Stimulated activated CD4-positive, alpha-beta T cell treated with anti-CD3 and anti-CD28 coated beads, Interleukin-15, amount 100 ng/mL, for 1 hour (primary cell): ENCODE measurements at regions not wholly inside any gene's neighbourhood (a gene's known extent, or its start where the extent isn't known, plus 50 kb on each side); places are given as distances from the start of the nearest gene placed in this dataset.

ENCODE experiments used
- DNase-seq, 2 donors: peaks; one replicate each; pipeline ENCODE4 v3.0.0-alpha.2; 2020; ENCODE audit warnings: low read depth in 1 of 2, low spot score in 1 of 2

- DNase-seq: no peak
Observed at GRCh38 chrX:46447384-46447783, 97.8 kb downstream of the ZNF674 start.

- peak; percentile 67 to 73 for DNase-seq
Observed at GRCh38 chrX:46446727-46447378, 98.4 kb downstream of the ZNF674 start.

GRCh38 chrX:46444011-46444410, 101.2 kb downstream of the ZNF674 start:
- no peak for DNase-seq

GRCh38 chrX:46436744-46437143, 108.5 kb downstream of the ZNF674 start:
- DNase-seq: no peak

GRCh38 chrX:46433892-46434291, 111.3 kb downstream of the ZNF674 start:
- no peak for DNase-seq

- peak; percentile 17 to 55 for DNase-seq
Observed at GRCh38 chrX:46408553-46409407, 136.4 kb downstream of the ZNF674 start.

GRCh38 chrX:46407753-46408130, 137.5 kb downstream of the ZNF674 start:
- DNase-seq: no peak

- DNase-seq: no peak
Observed at GRCh38 chrX:46407036-46407752, 138.0 kb downstream of the ZNF674 start.

GRCh38 chrX:46404774-46405173, 140.4 kb downstream of the ZNF674 start:
- DNase-seq: no peak

GRCh38 chrX:46400530-46401443, 144.4 kb downstream of the ZNF674 start:
- no peak for DNase-seq

- DNase-seq: no peak
Observed at GRCh38 chrX:46398874-46399273, 146.3 kb downstream of the ZNF674 start.

GRCh38 chrX:46398126-46398525, 147.1 kb downstream of the ZNF674 start:
- no peak for DNase-seq

GRCh38 chrX:46386511-46386910, 158.7 kb downstream of the ZNF674 start:
- no peak for DNase-seq

- no peak for DNase-seq
Observed at GRCh38 chrX:46383006-46383405, 162.2 kb downstream of the ZNF674 start.

- DNase-seq: no peak
Observed at GRCh38 chrX:46382595-46382994, 162.6 kb downstream of the ZNF674 start.

- DNase-seq: peak in 1 of 2 donors; percentile 6
Observed at GRCh38 chrX:46381630-46382029, 163.6 kb downstream of the ZNF674 start.

- no peak for DNase-seq
Observed at GRCh38 chrX:46380148-46380752, 165.0 kb downstream of the ZNF674 start.

- DNase-seq: no peak
Observed at GRCh38 chrX:46376246-46376885, 168.9 kb downstream of the ZNF674 start.

GRCh38 chrX:46375831-46376230, 169.4 kb downstream of the ZNF674 start:
- DNase-seq: no peak

GRCh38 chrX:46374371-46374770, 170.8 kb downstream of the ZNF674 start:
- no peak for DNase-seq
